ENCODE measurements at regions not wholly inside any gene's neighbourhood (a gene's known extent, or its start where the extent isn't known, plus 50 kb on each side); places are given as distances from the start of the nearest gene placed in this dataset.
"Not testable (repeated sequence)": the region's sequence is repeated elsewhere in the genome, so short reads cannot be mapped to it uniquely, and the experiment has no call there.

DNA sequence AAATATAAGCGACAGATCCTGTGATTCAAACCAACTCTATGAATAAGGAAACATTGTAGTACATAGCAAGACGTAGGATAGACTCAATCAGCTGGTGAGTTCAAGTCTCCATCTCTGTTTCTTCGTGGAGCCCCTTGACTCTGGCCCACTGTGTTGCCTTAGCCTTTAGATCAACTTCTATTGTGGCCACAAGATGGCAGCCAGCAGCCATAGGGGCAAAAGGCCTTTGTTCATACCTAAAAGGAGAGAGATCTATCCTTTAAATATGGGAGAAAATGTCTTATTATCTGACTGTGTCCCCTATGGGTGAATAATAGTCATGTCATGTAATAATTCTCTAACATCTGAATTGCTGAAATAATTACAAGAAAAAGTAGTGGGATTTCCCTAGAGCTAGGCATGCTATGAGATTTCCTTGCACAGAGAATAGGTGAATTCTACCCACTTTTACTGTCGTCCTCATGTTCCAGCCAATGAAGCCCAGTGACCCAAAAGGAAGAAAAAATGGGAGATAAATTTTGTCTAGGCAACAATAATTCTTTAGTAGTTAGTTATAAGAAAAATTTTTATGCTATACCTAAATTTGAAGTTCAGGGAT is 129.4 kb downstream of the PCDH20 start:
- H3K36me3 ChIP-seq: no peaks in the 10 kb centered on the region
- DNase-seq (ENCODE audit: low spot score): no peak
- no peaks in the 10 kb centered on the region for H3K27me3 ChIP-seq
- no peaks in the 10 kb centered on the region for H3K4me1 ChIP-seq
- H3K4me3 ChIP-seq: no peak overlapping the region
- H3K9me3 ChIP-seq: no peaks in the 10 kb centered on the region
- TF ChIP-seq, protein P1, sequence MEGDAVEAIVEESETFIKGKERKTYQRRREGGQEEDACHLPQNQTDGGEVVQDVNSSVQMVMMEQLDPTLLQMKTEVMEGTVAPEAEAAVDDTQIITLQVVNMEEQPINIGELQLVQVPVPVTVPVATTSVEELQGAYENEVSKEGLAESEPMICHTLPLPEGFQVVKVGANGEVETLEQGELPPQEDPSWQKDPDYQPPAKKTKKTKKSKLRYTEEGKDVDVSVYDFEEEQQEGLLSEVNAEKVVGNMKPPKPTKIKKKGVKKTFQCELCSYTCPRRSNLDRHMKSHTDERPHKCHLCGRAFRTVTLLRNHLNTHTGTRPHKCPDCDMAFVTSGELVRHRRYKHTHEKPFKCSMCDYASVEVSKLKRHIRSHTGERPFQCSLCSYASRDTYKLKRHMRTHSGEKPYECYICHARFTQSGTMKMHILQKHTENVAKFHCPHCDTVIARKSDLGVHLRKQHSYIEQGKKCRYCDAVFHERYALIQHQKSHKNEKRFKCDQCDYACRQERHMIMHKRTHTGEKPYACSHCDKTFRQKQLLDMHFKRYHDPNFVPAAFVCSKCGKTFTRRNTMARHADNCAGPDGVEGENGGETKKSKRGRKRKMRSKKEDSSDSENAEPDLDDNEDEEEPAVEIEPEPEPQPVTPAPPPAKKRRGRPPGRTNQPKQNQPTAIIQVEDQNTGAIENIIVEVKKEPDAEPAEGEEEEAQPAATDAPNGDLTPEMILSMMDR (IDR thresholded peaks at IDR 0.05): peak in 1 of 2 donors; percentile 27
- H3K27ac ChIP-seq: no peak overlapping the region

DNA sequence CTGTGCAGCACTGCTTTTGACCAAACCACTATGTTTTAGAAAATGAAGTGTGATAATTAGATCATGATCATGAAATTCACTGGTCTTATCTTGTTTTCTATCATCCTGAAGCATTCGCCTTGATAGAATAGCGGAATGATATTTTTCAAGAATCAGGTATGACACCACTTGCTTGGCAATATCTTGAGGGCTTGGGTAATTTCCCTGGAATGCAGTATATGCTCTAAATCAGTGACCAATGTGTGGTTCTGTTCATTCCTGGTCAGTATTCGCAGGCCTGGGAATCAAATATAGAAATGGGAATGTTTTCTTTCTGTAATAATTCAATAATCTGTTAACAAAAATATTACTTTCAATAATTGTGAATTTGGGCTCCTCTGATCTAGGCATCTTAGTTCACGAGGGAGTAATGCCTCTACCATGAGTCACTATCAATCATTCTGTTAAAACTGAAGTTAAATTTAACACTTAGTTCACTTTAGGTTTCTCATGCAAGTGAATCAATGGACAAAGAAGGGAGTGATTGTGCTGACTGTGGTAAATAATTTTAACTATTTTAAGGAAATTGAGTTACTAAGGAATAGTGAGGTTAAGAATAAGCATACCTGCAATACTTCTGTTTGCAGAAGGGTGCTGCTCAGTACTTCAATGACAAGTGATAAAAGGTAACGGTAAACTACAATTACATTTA is 137.9 kb downstream of the PCDH20 start:
- Histone ChIP-seq H3K4me1 (no peaks in the 10 kb centered on the region), H3K9me3 (no peaks in the 10 kb centered on the region), H3K36me3 (no peaks in the 10 kb centered on the region), H3K27ac (no peak overlapping the region), H3K4me3 (no peak overlapping the region), H3K27me3 (no peaks in the 10 kb centered on the region)
- TF ChIP-seq, protein P1 (IDR thresholded peaks at IDR 0.05): no peak
- no peak for DNase-seq (ENCODE audit: low spot score)

DNA sequence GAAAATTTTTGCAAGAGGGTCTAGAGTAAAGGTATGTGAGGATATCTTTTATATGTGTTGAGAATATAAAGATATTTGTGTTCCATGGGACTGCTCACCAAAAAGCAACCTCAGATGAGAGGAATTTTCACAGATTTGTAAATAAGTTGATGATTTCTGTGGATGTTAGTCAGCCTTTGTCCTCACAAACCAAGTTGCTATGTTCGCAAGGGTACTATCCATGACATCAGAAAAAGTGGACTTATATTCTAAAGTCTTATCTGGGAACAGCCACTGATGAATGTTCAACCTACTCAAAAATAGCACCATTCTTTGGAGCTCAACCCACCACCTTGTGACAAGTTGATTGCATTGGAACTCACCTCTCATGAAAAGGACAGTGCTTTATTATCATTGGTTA is 138.6 kb downstream of the PCDH20 start:
- Histone ChIP-seq H3K4me3 (no peak overlapping the region), H3K27ac (no peak overlapping the region), H3K4me1 (no peaks in the 10 kb centered on the region), H3K9me3 (no peaks in the 10 kb centered on the region), H3K36me3 (no peaks in the 10 kb centered on the region), H3K27me3 (no peaks in the 10 kb centered on the region)
- TF ChIP-seq, protein P1 (IDR thresholded peaks at IDR 0.05): no peak
- no peak for DNase-seq (ENCODE audit: low spot score)

DNA sequence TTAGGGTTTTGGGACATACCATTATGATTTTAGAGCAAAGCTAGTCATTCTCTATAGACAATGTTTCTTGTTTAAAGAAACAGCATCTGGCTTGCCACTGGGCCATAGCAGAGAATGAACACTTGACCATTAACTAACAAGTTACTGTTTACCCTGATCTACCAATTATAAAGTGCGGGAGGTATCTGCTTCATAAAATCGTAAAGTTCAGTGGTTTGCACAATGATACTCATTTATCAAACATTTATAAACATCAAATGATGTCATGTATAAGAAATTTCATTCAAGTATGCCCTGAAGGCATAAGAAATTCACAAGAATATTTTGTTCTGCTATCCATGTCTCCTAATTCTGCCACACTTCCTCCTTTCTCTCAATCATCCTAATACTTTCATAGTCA is 139.2 kb downstream of the PCDH20 start:
- Histone ChIP-seq H3K36me3 (no peaks in the 10 kb centered on the region), H3K9me3 (no peaks in the 10 kb centered on the region), H3K27me3 (no peaks in the 10 kb centered on the region), H3K4me3 (no peak overlapping the region), H3K27ac (no peak overlapping the region), H3K4me1 (no peaks in the 10 kb centered on the region)
- TF ChIP-seq, protein P1 (IDR thresholded peaks at IDR 0.05): no peak
- DNase-seq (ENCODE audit: low spot score): no peak

DNA sequence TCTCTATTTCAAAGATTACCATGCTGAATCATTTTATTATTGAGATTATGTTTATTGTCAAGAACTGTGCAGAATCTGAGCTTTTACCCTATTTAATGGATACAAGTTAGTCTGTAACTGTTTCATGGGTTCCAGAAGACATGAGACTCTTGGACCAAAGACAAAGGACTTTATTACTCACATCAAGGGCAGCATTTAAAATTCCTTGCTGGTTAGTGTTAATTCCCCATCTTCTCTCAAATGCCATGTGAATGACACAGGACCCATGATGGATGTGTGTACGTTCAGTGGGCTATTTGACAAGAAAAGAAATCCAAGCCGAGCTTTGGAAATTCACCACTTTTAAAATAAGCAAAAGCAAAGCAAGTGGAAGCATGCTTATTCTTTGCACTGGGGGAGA is 139.9 kb downstream of the PCDH20 start:
- no peak for DNase-seq (ENCODE audit: low spot score)
- no peak overlapping the region for H3K4me3 ChIP-seq
- TF ChIP-seq, protein P1 (IDR thresholded peaks at IDR 0.05): no peak
- no peaks in the 10 kb centered on the region for H3K36me3 ChIP-seq
- no peaks in the 10 kb centered on the region for H3K4me1 ChIP-seq
- no peaks in the 10 kb centered on the region for H3K27me3 ChIP-seq
- no peaks in the 10 kb centered on the region for H3K9me3 ChIP-seq
- H3K27ac ChIP-seq: no peak overlapping the region

DNA sequence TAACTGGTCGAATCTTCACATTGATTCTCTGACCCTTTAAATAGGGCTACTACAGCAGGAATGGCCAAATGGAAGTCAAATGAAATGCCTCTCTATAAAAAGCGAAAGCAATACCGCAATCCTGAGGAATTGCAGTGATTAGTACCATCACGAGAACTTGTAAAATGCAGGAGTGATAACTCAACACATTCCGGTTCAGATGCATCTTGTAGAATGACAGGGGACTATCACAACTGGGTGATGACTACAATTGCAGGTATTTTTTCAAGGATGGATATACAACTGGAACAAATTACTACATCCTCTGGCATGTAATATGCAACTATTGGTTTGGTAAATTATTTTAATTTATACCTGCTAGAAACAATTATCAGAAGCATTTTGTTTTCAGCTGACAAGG is 140.4 kb downstream of the PCDH20 start:
- no peak overlapping the region for H3K27ac ChIP-seq
- H3K9me3 ChIP-seq: no peaks in the 10 kb centered on the region
- H3K36me3 ChIP-seq: no peaks in the 10 kb centered on the region
- no peak for DNase-seq (ENCODE audit: low spot score)
- no peaks in the 10 kb centered on the region for H3K27me3 ChIP-seq
- H3K4me3 ChIP-seq: no peak overlapping the region
- no peaks in the 10 kb centered on the region for H3K4me1 ChIP-seq
- TF ChIP-seq, protein P1 (IDR thresholded peaks at IDR 0.05): no peak

DNA sequence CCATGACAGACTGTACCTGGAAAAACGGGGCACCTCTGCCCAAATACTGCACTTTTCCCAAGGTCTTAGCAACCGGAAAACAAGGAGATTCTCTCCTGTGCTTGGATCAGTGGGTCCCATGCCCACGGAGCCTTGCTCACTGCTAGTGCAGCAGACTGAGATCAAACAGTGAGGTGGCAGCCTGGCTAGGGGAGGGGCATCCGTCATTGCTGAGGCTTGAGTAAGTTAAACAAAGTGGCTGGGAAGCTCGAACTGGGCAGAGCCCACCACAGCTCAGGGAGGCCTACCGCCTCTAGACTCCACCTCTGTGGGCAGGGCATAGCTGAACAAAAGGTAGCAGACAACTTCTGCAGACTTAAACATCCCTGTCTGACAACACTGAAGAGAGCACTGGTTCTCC is 148.8 kb downstream of the PCDH20 start:
- H3K4me3 ChIP-seq; H3K36me3 ChIP-seq; DNase-seq (ENCODE audit: low spot score); H3K27ac ChIP-seq; H3K4me1 ChIP-seq; H3K27me3 ChIP-seq: not testable (repeated sequence)
- H3K9me3 ChIP-seq: peaks cover 0 to 14% of the 10 kb centered on the region in 2 donors
